H1 (cell line): ENCODE measurements at regions not wholly inside any gene's neighbourhood (a gene's known extent, or its start where the extent isn't known, plus 50 kb on each side); places are given as distances from the start of the nearest gene placed in this dataset.

Source experiments
- CHD1 ChIP-seq: IDR thresholded peaks from 2 replicates; pipeline ENCODE4 v1.6.1; 2012; ENCODE audit warnings: low read depth, low read length, improper control_type of control experiment
- CHD7 ChIP-seq: fragments of 300-600 bp; sonication (generic); IDR thresholded peaks from 2 replicates; pipeline ENCODE4 v1.7.1; 2012; ENCODE audit warnings: low read length, moderate library complexity, mild to moderate bottlenecking, inconsistent platforms; ENCODE audit not compliant: insufficient replicate concordance
- CREB1 ChIP-seq: IDR thresholded peaks from 2 replicates; pipeline ENCODE4 v1.6.1; 2012; ENCODE audit warnings: inconsistent platforms
- FOSL1 ChIP-seq: IDR thresholded peaks from 2 replicates; pipeline ENCODE4 v1.6.1; 2011; ENCODE audit warnings: mild to moderate bottlenecking, low read depth, low read length, moderate library complexity; ENCODE audit not compliant: insufficient read depth
- MAX ChIP-seq: IDR thresholded peaks from 2 replicates; pipeline ENCODE4 v1.6.1; 2012; ENCODE audit warnings: inconsistent platforms
- POLR2A ChIP-seq, 2 experiments: IDR thresholded peaks; 1 replicate in 1 of 2; 2 replicates in 1 of 2; pipeline ENCODE4 v1.6.1; 2011; ENCODE audit warnings: low read depth in 2 of 2, low read length in 2 of 2, mild to moderate bottlenecking in 2 of 2; ENCODE audit errors: control extremely low read depth in 1 of 2
- RBBP5 ChIP-seq: IDR thresholded peaks from 2 replicates; pipeline ENCODE4 v1.7.1; 2012; ENCODE audit warnings: low read depth, mild to moderate bottlenecking, inconsistent platforms, low read length, moderate library complexity, borderline replicate concordance
- SIRT6 ChIP-seq: IDR thresholded peaks from one replicate; pipeline ENCODE4 v1.7.1; 2012; ENCODE audit warnings: low read length, inconsistent platforms
- TAF7 ChIP-seq: optimal IDR thresholded peaks from 2 replicates; pipeline ENCODE3; 2011; ENCODE audit warnings: low read depth, mild to moderate bottlenecking, inconsistent platforms, low read length, moderate library complexity, borderline replicate concordance
- TCF12 ChIP-seq: IDR thresholded peaks from 2 replicates; pipeline ENCODE4 v1.6.1; 2011; ENCODE audit warnings: low read depth, mild to moderate bottlenecking, low read length
- USF2 ChIP-seq: IDR thresholded peaks from 2 replicates; pipeline ENCODE4 v1.6.1; 2011; ENCODE audit warnings: low read length, improper control_type of control experiment
- ZNF274 ChIP-seq: IDR thresholded peaks from 2 replicates; pipeline ENCODE4 v1.7.0; 2012; ENCODE audit warnings: low read length, borderline replicate concordance; ENCODE audit errors: extremely low read depth

- TF ChIP-seq CHD7 (no peak), CHD1 (no peak), CREB1 (no peak), TCF12 (no peak), TAF7 (no peak), POLR2A (IDR thresholded peaks at IDR 0.05; ENCODE audit: control extremely low read depth in 1 of 2, low read depth in 2 of 2, low read length in 2 of 2) (no peak), SIRT6 (no peak), USF2 (no peak), RBBP5 (no peak), ZNF274 (no peak), MAX (no peak), FOSL1 (no peak)
These were observed 504.0 kb upstream of the OLFM3 start (continued) for GRCh38 chr1:102500758-102501157.
